HG02840 (cell line): ENCODE measurements at regions not wholly inside any gene's neighbourhood (a gene's known extent, or its start where the extent isn't known, plus 50 kb on each side); places are given as distances from the start of the nearest gene placed in this dataset.
"Not testable (repeated sequence)": the region's sequence is repeated elsewhere in the genome, so short reads cannot be mapped to it uniquely, and the experiment has no call there.

Experiments
- ATAC-seq: cut with Tn5 transposase; IDR thresholded peaks from one replicate; pipeline ENCODE4 v1.9.1; 2021; ENCODE audit warnings: mild to moderate bottlenecking, moderate library complexity, moderate number of reproducible peaks; ENCODE audit not compliant: unreplicated experiment, low FRiP score

GRCh38 chr3:163391407-163392181, 1686.7 kb downstream of the SI start:
- ATAC-seq: no peak

GRCh38 chr3:163384383-163384782, 1693.9 kb downstream of the SI start:
- ATAC-seq: no peak

GRCh38 chr3:163382183-163382582, 1696.1 kb downstream of the SI start:
- no peak for ATAC-seq

GRCh38 chr3:163368168-163368567, 1710.1 kb downstream of the SI start:
- ATAC-seq: no peak

GRCh38 chr3:163364717-163365116, 1713.6 kb downstream of the SI start:
- ATAC-seq: no peak

DNA sequence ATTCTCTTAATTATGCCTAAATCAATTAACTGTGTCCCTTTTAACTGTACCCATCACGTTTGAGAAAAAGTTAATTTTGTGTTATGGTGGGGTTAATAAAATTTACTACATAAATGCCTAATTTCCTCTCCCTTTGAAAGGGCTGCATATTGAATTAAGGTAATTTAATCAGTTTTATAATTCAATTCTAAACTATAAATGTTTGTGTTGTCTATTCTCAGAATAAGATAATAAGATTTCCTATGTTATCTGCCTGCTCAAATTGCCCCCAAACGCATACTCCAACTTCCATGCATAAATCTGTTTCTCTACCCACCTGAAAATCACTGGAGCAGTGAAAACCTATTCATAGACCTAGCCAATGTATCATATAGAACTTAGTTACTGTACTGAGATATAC, 1716.1 kb downstream of the SI start:
- no peak for ATAC-seq

DNA sequence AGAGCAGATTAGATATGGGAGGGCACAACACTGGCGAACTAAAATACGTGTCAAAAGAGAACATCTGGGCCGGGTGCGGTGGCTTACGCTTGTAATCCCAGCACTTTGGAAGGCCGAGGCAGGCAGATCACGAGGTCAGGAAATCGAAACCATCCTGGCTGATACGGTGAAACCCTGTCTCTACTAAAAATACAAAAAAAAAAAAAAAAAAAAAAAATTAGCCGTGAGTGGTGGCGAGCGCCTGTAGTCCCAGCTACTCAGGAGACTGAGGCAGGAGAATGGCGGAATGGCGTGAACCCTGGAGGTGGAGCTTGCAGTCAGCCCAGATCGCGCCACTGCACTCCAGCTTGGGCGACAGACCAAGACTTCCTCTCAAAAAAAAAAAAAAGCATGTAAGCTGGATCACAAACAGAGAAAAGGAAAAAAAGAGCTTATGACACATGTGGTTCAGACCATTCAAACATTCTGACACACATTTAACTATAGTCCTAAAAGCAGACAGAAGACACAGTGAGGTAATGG, 1716.9 kb downstream of the SI start:
- not testable (repeated sequence) for ATAC-seq

DNA sequence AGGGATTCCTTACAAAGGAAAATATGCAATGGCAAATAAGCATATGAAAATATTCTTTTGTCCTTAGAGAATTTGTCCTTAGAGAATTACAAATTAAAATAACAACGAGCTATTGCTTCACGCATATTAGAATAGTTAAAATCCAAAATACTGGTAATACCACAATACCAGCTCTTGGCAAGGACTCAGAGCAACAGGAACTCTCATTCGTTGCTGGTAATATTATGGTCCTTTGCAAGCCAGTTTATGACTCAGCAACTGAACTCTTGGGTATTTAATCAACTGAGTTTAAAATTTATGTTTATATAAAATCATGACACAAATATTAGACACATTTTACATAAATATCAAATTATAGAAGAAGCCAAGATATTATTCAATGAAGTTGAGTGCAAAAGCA, 1730.4 kb downstream of the SI start:
- no peak for ATAC-seq

- no peak for ATAC-seq
These were observed 1742.9 kb downstream of the SI start for GRCh38 chr3:163335429-163335828.

DNA sequence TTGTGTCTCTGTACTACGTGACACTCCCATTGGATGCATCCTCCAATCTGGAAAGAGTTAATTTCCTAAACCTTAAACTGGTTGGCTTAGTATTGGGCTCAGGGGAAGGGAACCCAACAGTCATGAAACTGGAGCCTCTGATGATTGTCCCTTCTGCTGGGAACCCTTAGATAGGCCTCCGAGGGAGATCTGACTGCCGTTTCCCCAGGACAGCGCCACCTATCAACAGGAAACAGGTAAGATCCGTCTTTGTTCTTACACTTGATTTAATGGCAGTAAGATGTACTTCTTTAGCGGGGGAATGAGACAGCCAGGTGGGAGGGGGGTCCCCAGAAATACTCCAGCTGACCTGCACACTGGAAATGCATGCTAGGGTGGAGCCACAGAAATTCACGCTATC, 1749.6 kb downstream of the SI start:
- no peak for ATAC-seq

DNA sequence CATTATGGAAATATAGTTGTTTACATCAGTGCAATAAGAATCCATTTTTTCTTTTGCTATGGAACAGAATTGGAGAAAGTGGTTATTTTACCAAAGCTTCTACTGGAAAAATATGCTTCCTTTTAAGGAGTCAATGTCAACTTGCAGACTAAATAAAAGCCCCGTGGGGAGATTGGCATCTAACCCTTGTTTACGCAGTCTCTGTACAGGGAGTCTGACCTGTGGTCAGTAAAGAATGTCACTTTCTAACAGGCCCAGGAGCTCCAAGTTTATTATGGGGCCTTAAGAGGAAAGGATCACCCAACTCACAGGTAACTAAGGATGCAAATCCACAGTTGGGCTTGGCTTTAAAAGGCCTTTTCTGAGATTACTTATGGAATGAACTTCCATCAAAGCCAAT, 1751.2 kb downstream of the SI start:
- ATAC-seq: no peak

- no peak for ATAC-seq
These were observed 1762.5 kb downstream of the SI start for GRCh38 chr3:163315786-163316185.

DNA sequence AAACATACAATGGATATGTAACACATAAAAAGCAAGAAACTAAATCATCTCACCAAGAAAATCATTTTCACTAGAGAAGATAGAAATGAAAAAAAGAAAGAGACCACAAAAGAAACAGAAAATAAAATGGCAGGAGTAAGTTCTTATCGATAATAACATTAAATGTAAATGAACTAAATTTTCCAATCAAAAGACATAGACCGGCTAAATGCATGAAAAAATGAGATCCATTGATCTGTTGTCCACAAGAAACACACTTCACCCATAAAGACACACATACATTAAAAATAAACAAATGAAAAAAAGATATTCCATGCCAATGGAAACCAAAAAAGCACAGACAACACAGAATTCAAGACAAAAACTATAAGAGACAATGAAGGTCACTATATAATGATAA, 1771.9 kb downstream of the SI start:
- ATAC-seq: no peak

DNA sequence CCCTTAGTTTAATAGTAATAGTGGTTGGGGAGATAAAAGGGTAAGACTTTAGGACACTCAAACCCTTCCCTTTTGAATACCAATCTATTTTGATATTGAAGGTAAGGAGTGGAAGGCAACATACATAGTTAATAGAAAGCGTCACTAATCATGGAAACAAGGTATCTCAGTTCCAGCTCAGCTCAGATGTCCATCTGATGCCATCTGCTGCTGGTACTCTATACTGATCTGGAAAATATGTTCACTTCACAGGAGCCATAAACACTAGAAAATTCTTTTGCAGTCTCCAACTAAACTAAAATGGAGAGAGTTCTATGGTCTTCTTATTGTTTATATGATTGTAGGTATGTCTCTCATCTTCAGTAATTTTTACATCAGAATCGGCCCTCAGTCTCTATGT, 1777.1 kb downstream of the OTOL1 start:
- no peak for ATAC-seq

DNA sequence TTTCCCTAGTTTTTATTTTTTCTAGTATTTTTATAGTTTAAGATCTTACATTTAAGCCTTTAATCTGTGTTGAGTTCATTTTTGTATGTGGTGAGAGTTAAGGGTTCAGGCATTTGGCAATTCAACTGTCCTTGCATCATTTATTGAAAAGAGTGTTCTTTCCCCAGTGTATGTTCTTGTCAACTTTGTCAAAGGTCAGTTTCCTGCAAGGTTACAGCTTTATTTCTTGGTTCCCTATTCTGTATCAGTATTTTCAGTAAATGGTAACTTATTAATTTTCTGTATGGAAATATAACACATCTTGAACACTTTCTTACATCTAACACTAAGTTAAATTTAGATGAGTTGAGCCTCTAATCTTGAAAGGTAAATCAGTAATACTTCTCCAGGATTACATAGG, 1770.1 kb downstream of the OTOL1 start:
- ATAC-seq: no peak

GRCh38 chr3:163261618-163262017, 1765.0 kb downstream of the OTOL1 start:
- ATAC-seq: no peak

DNA sequence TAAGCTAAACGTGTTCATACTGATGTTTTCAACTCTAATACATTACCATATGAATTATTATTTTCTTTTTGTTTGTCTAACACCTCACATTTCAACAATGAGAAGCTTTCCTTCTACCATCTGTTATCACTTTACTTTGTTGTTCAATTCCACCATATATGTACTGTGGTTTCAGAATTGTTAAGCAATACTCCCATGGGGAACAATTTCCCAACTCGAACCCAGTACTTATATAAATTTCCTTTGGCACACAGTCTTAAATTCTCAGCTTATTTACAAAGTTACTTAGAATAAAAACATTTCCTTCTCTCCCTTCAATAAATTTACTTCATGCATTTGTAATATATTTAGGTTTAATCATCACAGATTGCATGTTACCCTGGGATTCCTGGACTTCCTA, 1764.4 kb downstream of the OTOL1 start:
- ATAC-seq: no peak

GRCh38 chr3:163218336-163218735, 1721.7 kb downstream of the OTOL1 start:
- ATAC-seq: no peak

DNA sequence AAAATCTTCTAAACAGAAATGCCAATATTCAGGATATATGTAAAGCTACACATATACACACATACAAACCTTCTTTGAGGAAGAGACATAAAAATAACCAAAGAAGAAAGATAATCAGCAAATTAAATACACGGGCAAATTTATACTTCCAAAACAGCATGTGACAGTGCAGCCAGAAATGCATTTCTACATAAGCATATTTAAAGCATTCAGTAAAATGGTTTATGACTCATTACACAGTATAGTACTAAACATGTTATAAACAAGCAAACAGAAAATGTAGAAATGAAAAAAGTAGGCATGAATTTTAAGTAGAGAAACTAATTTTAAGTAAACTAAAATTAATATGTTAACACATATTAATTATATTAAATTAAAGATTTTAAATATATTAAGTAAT, 1717.2 kb downstream of the OTOL1 start:
- ATAC-seq: no peak

DNA sequence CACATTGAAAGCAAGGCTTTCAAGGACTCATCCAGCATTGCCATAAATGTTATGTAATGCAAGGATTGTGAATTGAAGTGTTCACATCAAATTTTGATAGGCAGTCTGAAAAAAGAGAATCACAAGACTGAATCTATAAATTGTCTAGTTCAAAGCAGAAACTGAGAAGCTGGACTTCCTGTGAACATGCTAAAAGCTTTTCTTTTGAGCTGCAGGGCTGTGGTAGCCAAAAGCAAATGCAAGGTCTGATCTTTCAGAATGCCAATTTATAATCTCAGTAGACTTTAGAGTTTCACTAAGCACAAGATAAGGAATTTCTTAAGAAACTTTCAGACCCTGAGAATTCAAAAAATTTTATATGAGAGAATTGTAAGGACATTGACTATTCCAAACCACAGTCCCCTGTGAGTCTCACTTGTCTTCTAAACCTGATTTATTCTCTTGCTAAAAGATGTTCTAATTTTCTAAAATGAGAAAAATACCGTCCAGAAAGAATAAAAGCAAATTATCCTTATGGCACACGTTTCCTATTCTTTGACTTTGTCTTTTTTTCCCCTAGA, 1700.3 kb downstream of the OTOL1 start:
- no peak for ATAC-seq

GRCh38 chr3:163196245-163196644, 1699.6 kb downstream of the OTOL1 start:
- ATAC-seq: no peak

DNA sequence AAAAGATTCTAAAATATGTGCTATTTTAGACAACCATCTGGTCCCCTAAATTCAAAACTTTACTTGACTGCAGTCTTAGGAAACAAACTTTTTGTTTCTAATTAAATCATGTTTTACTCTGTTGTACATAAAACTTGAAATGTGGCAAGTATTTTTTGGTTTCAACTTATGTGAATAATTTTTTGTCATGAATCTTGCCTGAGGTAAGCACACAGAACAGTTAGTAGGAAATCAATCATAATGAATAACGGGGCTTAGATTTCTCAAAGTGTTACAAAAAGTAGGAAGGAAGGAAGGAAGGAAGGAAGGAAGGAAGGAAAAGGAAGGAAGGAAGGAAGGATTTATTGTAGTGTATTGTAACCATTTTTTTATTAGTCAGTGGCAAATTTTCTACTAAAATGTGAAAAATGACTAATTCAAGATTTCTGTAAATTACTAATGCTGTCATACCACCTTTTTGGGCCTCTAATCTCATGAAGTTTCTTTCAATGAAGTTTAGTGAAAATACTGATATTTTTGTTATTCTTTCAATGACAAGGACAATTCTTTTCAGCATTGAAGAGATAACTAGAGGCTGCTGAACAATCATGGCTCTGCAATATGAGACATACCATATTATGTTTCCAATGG, 1689.2 kb downstream of the OTOL1 start:
- ATAC-seq: no peak
